Spinal cord (tissue), 9 donors: ENCODE measurements at regions not wholly inside any gene's neighbourhood (a gene's known extent, or its start where the extent isn't known, plus 50 kb on each side); places are given as distances from the start of the nearest gene placed in this dataset.

Source experiments
- DNase-seq, 6 donors: peaks; one replicate each; pipeline versions ENCODE4 v3.0.0 to v3.0.0-alpha.2; 2013 to 2015; ENCODE audit warnings: low spot score in 6 of 6, low read depth in 4 of 6
- H3K27ac ChIP-seq: one replicate; pipeline ENCODE4 v1.5.1; 2013; ENCODE audit warnings: low read depth, low read length, control low read depth
- H3K27me3 ChIP-seq: one replicate; pipeline ENCODE4 v1.6.1; 2013; ENCODE audit warnings: low read length; ENCODE audit not compliant: control insufficient read depth, insufficient read depth
- H3K36me3 ChIP-seq: one replicate; pipeline ENCODE4 v1.6.1; 2013; ENCODE audit warnings: low read length; ENCODE audit not compliant: control insufficient read depth, insufficient read depth
- H3K4me1 ChIP-seq: one replicate; pipeline ENCODE4 v1.6.1; 2013; ENCODE audit warnings: low read length; ENCODE audit not compliant: control insufficient read depth, insufficient read depth
- H3K4me3 ChIP-seq: one replicate; pipeline ENCODE4 v1.5.1; 2013; ENCODE audit warnings: low read depth, low read length, control low read depth
- H3K9me3 ChIP-seq: one replicate; pipeline ENCODE4 v1.6.1; 2013; ENCODE audit warnings: low read length; ENCODE audit not compliant: control insufficient read depth, insufficient read depth
- WGBS: methylation state at CpG from one replicate; pipeline ENCODE4 v1.1.5; 2013; ENCODE audit warnings: missing lambda C conversion rate; ENCODE audit not compliant: insufficient coverage; 5-methylcytosine and 5-hydroxymethylcytosine counted together
- donor health status: healthy.

DNA sequence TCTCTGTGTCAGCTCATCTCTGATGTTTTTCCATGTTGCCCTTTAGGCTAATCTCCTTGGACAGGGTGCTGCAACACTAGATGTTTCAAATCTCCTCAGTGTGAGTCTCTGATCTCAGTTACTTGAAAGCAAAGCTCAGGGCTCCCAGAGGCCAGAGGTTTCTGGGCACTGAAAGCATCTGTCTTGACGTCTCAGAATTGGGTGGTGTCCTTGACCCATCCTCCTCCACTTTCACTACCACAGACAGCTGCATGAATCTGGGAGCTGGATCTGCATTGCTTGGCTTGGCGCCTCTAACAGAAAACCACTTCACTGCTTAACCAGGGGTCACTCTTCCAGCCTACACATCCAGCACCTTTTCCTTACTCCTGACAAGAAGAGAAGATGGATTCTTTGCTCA is 399.4 kb downstream of the NXPE2 start:
- WGBS, result 83% methylated on average over 2 of the region's 2 CpGs

DNA sequence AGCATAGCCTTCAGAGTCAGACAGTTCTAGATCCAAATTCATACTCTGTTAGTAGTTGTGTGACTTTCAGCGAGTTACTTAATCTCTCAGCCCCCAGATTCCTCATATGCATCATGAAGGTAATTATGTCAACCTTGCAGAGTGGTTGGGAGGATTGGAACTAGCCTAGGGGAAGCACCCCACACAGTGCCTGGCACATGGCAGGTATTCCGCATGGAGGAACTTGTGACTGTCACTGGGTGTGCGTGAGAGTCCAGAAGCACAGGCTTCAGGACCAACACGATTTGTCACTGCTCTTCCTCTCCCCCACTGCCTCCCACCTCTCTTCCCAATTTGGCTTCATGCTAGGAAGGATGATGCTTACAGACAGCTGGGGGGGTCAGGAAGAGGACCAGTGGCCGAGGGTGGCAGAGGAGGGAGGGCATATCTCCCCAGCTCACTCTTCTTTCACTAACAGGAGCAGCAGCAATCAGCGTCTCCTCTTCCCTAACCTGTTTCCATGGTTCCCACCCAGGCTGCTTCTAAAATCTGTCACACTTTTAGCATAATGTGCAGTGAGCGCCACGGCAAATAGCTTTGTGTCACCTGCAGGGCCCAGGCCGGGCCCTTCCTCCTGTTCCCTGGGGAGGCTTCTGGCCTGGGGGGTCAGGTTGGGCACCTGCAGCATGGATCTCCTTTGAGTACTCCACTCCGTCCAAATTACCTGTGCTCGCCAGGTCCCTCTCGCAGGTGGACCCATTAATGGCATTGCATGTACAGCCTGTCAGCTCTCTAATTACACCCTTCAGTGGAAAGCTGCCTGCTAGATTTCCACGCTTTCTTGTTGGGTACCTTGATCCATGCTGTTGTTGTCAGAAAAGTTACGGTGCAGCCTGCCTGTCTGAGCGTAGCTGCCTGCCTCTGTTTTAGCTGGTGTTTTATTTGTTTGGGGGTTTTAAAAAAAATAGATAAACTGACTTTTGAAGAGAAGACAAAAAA is 400.4 kb downstream of the NXPE2 start:
- no peak overlapping the region for H3K27ac ChIP-seq
- no peaks in the 10 kb centered on the region for H3K9me3 ChIP-seq
- peaks cover 14% of the 10 kb centered on the region for H3K4me1 ChIP-seq
- peak in 2 of 6 donors; percentile 72 to 89 for DNase-seq
- no peaks in the 10 kb centered on the region for H3K36me3 ChIP-seq
- 26% methylated on average over 8 of the region's 15 CpGs for WGBS
- peaks cover 4% of the 10 kb centered on the region for H3K27me3 ChIP-seq
- H3K4me3 ChIP-seq, result no peak overlapping the region

More for the DNA sequence above, 399.4 kb downstream of the NXPE2 start:
- Histone ChIP-seq H3K36me3 (no peaks in the 10 kb centered on the region), H3K27ac (no peak overlapping the region), H3K4me1 (peaks cover 9% of the 10 kb centered on the region), H3K4me3 (no peak overlapping the region), H3K9me3 (no peaks in the 10 kb centered on the region), H3K27me3 (peaks cover 4% of the 10 kb centered on the region)
- no peak for DNase-seq

DNA sequence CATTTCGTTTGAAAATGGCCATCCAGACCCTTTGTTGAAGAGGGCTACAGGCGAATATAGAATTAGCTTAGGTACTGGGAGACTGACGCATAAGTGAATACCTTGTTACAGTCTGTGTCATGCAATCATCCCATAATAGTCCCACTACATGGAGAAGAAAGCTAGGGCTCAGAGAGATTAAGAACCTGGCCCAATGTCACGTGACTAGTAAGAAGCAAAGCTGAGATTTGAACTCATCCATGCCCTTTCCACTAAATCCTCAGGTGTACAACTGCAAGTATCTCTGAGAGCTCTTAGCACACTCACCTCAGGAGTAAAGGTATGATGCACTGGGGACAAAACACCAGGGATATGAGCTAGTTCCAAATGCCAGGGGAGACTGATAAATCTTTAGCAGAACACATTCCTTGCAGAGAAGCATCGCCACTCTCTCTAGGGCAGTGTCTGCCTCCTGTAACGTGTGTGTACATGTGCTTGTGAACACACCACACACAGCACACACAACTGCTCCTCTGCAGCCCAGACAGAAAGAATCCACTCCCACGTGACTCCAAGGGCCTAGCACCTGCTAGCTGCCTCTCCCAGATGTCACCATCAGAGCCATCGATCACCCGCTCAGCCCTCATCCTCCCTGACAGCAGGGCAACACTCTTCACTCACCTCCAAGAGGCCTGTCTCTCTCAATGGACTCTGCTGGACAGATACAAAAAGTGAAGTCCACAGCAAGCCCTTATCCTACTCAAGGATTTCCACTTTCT is 402.8 kb downstream of the NXPE2 start:
- 83% methylated on average over 5 of the region's 9 CpGs for WGBS
- no peak overlapping the region for H3K4me3 ChIP-seq
- no peaks in the 10 kb centered on the region for H3K36me3 ChIP-seq
- H3K4me1 ChIP-seq, result peaks cover 30% of the 10 kb centered on the region
- peaks cover 4% of the 10 kb centered on the region for H3K27me3 ChIP-seq
- no peak for DNase-seq
- H3K9me3 ChIP-seq, result no peaks in the 10 kb centered on the region
- no peak overlapping the region for H3K27ac ChIP-seq

DNA sequence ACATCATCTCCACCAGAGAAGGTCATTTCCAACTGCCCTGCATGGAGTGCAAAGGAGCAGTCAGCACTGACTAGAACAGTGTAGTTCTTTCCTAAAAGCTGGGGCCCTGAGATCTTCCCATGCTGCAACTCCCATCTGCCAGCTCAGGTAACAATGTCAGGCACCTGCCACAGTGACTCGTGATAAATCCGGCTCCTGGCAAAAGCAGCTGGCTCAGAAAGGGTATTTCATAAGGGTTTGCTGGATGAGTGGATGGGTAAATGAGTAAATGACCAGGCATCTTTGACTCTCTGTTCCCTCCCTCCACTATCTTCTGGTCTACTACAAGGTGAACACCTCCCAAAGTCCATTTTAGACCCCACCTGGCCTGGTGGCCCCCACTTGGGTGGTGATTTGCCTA is 403.6 kb downstream of the NXPE2 start:
- no CpG with 5 or more reads among the region's 2 CpGs for WGBS
- Histone ChIP-seq H3K36me3 (no peaks in the 10 kb centered on the region), H3K9me3 (no peaks in the 10 kb centered on the region), H3K27me3 (peaks cover 4% of the 10 kb centered on the region), H3K4me3 (no peak overlapping the region), H3K4me1 (peaks cover 30% of the 10 kb centered on the region), H3K27ac (no peak overlapping the region)
- no peak for DNase-seq

DNA sequence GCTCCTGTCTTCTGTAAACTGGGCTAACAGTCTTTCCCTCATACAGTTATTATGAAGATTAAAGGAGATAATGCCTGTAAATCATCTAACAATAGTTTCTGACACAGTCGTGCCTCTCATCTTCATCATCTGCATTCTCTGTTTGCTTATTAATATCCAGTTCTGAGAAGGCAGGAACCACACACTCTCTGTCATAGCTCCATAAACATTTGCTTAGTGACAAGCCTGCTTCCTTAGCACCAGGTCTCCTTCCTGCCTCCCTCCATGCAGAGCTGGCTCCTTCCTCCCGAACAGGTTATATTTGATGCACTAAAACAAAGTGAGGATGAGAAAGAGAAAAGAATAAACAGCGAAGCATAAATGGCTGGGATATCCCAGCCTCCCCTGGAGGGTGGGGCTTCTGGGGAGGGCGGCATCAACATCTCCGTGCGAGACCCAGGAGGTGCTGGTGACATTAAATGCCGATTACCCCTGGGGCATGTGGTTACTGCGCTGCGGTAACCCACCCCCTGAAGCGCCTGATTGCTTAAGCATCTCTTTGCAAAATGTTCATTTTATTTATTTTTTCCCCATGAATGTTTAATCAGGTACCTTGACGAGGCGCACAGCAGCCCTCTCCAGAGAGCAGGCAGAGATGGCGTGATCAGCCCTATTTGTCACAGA is 404.9 kb downstream of the NXPE2 start:
- Histone ChIP-seq H3K27me3 (peaks cover 4% of the 10 kb centered on the region), H3K4me1 (peaks cover 30% of the 10 kb centered on the region), H3K27ac (no peak overlapping the region), H3K36me3 (no peaks in the 10 kb centered on the region), H3K9me3 (no peaks in the 10 kb centered on the region), H3K4me3 (no peak overlapping the region)
- 65% methylated on average over 11 of the region's 13 CpGs for WGBS
- DNase-seq, result peak in 1 of 6 donors; percentile 58

DNA sequence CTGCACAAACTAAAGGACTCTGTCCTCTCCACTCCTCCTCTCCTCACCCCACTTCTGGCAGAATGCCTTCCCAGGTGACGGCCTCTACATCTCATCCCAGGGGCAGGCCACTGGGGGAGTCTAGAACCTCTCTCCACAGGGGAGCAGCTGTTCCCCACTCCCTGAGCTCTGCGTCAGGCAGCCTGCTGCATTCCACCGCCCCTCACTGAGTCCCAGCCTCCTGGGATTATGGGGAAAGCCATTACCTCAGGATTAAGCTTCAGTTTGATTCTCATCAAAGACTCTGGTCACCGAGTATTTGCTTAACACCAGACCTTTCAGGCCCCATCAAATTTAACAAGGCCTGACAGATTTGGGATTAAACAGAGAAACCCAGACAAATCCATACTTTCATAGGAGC is 405.9 kb downstream of the NXPE2 start:
- H3K4me3 ChIP-seq, result no peak overlapping the region
- no peaks in the 10 kb centered on the region for H3K9me3 ChIP-seq
- no peak overlapping the region for H3K27ac ChIP-seq
- DNase-seq, result no peak
- peaks cover 21% of the 10 kb centered on the region for H3K4me1 ChIP-seq
- H3K36me3 ChIP-seq, result no peaks in the 10 kb centered on the region
- H3K27me3 ChIP-seq, result peaks cover 2% of the 10 kb centered on the region
- WGBS, result 66% methylated on average over 3 of the region's 4 CpGs

DNA sequence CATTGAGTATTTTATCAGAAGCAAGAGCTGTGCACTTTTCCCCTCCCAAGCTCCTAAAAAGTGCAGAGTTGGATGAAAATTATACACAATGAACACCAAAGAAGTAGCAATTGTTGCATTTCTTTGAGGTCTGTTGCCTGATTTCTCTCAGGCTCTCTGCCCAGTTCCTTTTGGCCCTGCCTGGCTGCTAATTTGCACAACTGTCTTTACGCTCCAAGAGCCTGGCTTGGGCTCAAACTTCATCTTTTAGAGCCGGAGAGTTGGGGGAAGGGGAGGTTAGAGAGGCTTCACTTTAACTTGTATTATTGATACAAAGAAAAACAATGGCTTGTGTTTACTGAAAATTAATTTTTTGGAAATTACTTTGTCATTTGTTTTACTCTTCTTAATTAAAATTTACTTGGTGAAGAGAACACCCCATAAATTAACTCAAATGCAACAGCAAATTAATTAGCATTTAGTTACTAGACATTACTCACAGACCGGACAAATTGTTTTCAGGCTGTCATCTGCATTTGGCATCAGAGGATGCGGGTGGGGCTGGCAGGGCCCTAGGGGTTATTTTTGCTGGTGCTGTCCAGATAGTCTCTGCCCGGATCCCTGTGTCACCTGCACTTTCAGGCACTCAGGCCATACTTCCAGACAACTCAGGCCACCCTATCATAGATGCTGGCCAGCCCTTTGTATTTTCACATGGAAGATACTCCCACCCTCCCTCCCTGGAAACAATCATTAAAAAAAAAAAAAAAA is 407.3 kb downstream of the NXPE2 start:
- WGBS, result 50% methylated on average over 1 of the region's 5 CpGs
- DNase-seq, result peak in 5 of 6 donors; percentile 66 to 97 (median 71)
- no peak overlapping the region for H3K27ac ChIP-seq
- no peaks in the 10 kb centered on the region for H3K36me3 ChIP-seq
- H3K27me3 ChIP-seq, result no peaks in the 10 kb centered on the region
- peaks cover 21% of the 10 kb centered on the region for H3K4me1 ChIP-seq
- no peak overlapping the region for H3K4me3 ChIP-seq
- H3K9me3 ChIP-seq, result no peaks in the 10 kb centered on the region

DNA sequence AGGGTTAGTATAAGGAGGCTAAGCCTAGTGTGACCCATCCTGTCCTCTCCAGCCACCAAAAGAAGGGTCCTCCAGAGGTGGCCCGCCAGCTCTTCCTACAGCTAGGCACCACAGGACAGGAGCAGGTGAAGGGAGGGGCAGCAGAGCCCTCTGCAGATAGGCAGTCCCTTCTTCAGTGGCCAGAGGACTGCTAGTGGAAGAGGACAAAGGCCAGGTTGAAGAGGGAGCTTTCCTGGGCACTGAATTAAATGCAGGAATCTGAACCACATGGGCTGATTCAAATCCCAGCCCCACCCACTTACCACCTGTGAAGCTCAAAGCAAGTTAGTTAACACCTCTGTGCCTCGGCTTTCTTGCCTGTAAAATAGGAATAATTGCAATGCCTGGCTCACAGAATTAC is 409.5 kb downstream of the NXPE2 start:
- no CpG with 5 or more reads among the region's 2 CpGs for WGBS

DNA sequence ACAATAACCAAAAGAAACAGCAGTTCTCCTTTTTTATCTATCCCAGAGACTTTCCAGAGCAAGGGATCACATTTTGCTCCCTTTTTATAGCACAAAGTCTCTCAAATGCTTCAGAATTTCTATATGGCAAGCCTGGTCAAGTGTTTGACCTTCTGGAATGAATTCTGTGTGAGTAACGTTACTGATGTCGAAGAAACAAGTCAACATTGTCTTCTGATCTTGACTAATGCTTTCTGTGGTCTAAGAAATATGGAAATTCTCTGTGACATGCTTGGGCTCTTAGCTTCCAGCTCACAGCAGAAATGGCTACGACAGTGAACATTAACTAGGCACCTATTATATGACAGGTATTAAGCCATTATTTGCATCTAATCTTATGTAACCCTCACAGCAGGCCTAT is 411.7 kb downstream of the CADM1 start:
- no peaks in the 10 kb centered on the region for H3K27me3 ChIP-seq
- H3K36me3 ChIP-seq, result no peaks in the 10 kb centered on the region
- WGBS, result 50% methylated on average over 2 of the region's 3 CpGs

More for the DNA sequence above, 409.5 kb downstream of the NXPE2 start:
- Histone ChIP-seq H3K27ac (no peak overlapping the region), H3K36me3 (no peaks in the 10 kb centered on the region), H3K9me3 (no peaks in the 10 kb centered on the region), H3K27me3 (no peaks in the 10 kb centered on the region), H3K4me3 (no peak overlapping the region), H3K4me1 (peaks cover 21% of the 10 kb centered on the region)
- no peak for DNase-seq

More for the DNA sequence above, 411.7 kb downstream of the CADM1 start:
- Histone ChIP-seq H3K4me1 (peaks cover 4% of the 10 kb centered on the region), H3K4me3 (no peak overlapping the region), H3K27ac (no peak overlapping the region), H3K9me3 (no peaks in the 10 kb centered on the region)
- DNase-seq, result no peak
